Sigmoid colon (tissue), 6 donors: ENCODE measurements at regions not wholly inside any gene's neighbourhood (a gene's known extent, or its start where the extent isn't known, plus 50 kb on each side); places are given as distances from the start of the nearest gene placed in this dataset.

Experiments used
- DNase-seq: peaks from one replicate; pipeline ENCODE4 v3.0.0-alpha.2; 2019
- H3K27ac ChIP-seq, 4 donors: fragments of 200-600 bp; sonication (generic); one replicate each; pipeline ENCODE4 v1.5.1; 2016 to 2019; ENCODE audit warnings: mild to moderate bottlenecking in 1 of 4
- H3K27me3 ChIP-seq, 3 donors: fragments of 200-600 bp; sonication (generic); one replicate each; pipeline ENCODE4 v1.5.1; 2019; ENCODE audit warnings: mild to moderate bottlenecking in 1 of 3
- H3K36me3 ChIP-seq, 4 donors: fragments of 200-600 bp; sonication (generic); one replicate each; pipeline ENCODE4 v1.5.1; 2016 to 2019
- H3K4me1 ChIP-seq, 4 donors: fragments of 200-600 bp; sonication (generic); one replicate each; pipeline ENCODE4 v1.5.1; 2017 to 2019
- H3K4me3 ChIP-seq, 4 donors: fragments of 200-600 bp; sonication (generic); one replicate each; pipeline ENCODE4 v1.5.1; 2017 to 2019; ENCODE audit warnings: mild to moderate bottlenecking in 2 of 4, moderate library complexity in 1 of 4
- H3K9me3 ChIP-seq, 4 donors: fragments of 200-600 bp in 3 of 4; sonication (generic) in 3 of 4; one replicate each; pipeline versions ENCODE4 v1.5.1 to v1.6.1; 2013 to 2019
- EP300 ChIP-seq, 4 donors: sonication (generic); formaldehyde crosslinking; IDR thresholded peaks; one replicate each; pipeline ENCODE4 v1.6.1; 2017; ENCODE audit warnings: antibody characterized with exemption in 4 of 4
- POLR2A ChIP-seq, 2 donors: fragments of 450-650 bp; IDR thresholded peaks; one replicate each; pipeline ENCODE4 v1.6.1; 2016; ENCODE audit warnings: antibody characterized with exemption in 2 of 2, mild to moderate bottlenecking in 2 of 2, moderate library complexity in 2 of 2
- POLR2AphosphoS5 ChIP-seq, 4 donors: sonication (generic); formaldehyde crosslinking; IDR thresholded peaks; one replicate each; pipeline ENCODE4 v1.6.1; 2017; ENCODE audit warnings: antibody characterized with exemption in 4 of 4
- WGBS, 2 donors: extraction: QIAGEN DNeasy Blood & Tissue Kit; methylation state at CpG; one replicate each; pipeline ENCODE4 v1.1.7; 2013; 5-methylcytosine and 5-hydroxymethylcytosine counted together
- intact Hi-C: fragments of 100-400 bp; cut with DNase I; formaldehyde crosslinking; loops from one replicate; pipeline ENCODE4 v1.15.1; 2023
- TF ChIP-seq, protein P1 (sequence below), 4 experiments: fragments of 450-650 bp in 3 of 4; fragments of 200-600 bp in 1 of 4; IDR thresholded peaks; one replicate each; pipeline ENCODE4 v1.5.1; 2016 to 2019; ENCODE audit warnings: antibody characterized with exemption in 4 of 4, mild to moderate bottlenecking in 3 of 4, moderate library complexity in 2 of 4
- donor health status: healthy with polysubstance abuse.
- donor health status: healthy.

DNA sequence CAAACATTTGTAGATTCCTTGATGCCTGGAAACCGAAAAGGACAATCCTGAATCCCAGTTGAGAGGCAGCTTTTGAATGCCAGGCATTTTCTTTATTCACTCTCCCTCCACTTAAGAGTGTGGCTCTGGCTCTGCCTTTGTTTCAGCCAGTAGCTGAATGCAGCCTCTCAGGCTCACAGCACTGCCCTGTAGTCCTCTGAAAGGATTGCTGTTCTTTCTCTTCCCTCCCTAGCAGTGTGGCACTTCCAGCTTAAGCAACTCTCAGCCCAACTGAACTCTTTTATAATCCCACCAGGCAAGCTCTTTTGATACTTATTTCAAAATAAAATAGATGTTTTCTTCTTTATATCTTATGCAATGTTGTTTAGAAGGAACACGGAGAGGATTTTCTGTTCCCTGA is 415.6 kb downstream of the GJA1 start:
- Histone ChIP-seq H3K36me3 (no peaks in the 10 kb centered on the region), H3K4me1 (no peaks in the 10 kb centered on the region), H3K27ac (no peak overlapping the region), H3K4me3 (no peak overlapping the region), H3K9me3 (no peaks in the 10 kb centered on the region), H3K27me3 (no peaks in the 10 kb centered on the region)
- 74 to 75% methylated on average over 2 of the region's 2 CpGs for WGBS, 2 donors
- no peak for TF ChIP-seq POLR2A (IDR thresholded peaks at IDR 0.05)
- TF ChIP-seq, protein P1, sequence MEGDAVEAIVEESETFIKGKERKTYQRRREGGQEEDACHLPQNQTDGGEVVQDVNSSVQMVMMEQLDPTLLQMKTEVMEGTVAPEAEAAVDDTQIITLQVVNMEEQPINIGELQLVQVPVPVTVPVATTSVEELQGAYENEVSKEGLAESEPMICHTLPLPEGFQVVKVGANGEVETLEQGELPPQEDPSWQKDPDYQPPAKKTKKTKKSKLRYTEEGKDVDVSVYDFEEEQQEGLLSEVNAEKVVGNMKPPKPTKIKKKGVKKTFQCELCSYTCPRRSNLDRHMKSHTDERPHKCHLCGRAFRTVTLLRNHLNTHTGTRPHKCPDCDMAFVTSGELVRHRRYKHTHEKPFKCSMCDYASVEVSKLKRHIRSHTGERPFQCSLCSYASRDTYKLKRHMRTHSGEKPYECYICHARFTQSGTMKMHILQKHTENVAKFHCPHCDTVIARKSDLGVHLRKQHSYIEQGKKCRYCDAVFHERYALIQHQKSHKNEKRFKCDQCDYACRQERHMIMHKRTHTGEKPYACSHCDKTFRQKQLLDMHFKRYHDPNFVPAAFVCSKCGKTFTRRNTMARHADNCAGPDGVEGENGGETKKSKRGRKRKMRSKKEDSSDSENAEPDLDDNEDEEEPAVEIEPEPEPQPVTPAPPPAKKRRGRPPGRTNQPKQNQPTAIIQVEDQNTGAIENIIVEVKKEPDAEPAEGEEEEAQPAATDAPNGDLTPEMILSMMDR (IDR thresholded peaks at IDR 0.05) = no peak
- no peak for TF ChIP-seq POLR2AphosphoS5 (IDR thresholded peaks at IDR 0.05)
- TF ChIP-seq EP300 (IDR thresholded peaks at IDR 0.05) = no peak
- intact Hi-C loops = loop anchor here (5.0 kb wide), 1 partner anchor 419 kb away; no protein-coding TSS in a partner anchor
- DNase-seq = no peak

DNA sequence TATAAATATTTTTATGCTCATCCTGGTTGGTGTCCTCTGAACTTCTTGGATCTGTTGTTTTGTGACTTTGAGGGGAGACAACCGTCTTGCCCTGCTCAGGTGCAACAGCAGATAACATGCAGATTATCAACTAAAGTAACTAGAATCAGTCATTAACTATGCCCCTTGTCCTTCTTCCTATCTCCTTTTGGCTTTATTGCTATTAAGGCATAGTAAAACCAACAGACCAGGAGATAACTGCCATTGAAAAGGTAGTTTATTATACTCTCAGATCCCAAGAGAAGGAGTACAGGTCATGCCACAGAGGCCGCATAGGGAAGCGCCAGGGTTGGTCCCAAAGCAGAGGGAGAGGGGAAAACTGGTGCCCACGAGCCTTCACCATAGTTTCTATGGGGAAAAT is 418.2 kb downstream of the GJA1 start:
- intact Hi-C loops = loop anchor here (5.0 kb wide), 1 partner anchor 421 kb away; no protein-coding TSS in a partner anchor
- Histone ChIP-seq H3K4me3 (no peak overlapping the region), H3K36me3 (no peaks in the 10 kb centered on the region), H3K9me3 (no peaks in the 10 kb centered on the region), H3K27ac (no peak overlapping the region), H3K4me1 (no peaks in the 10 kb centered on the region), H3K27me3 (no peaks in the 10 kb centered on the region)
- TF ChIP-seq POLR2AphosphoS5 (IDR thresholded peaks at IDR 0.05) = no peak
- no peak for TF ChIP-seq POLR2A (IDR thresholded peaks at IDR 0.05)
- TF ChIP-seq, protein P1 (IDR thresholded peaks at IDR 0.05) = no peak
- no peak for TF ChIP-seq EP300 (IDR thresholded peaks at IDR 0.05)
- DNase-seq = no peak
- 27 to 68% methylated on average over 4 of the region's 4 CpGs for WGBS, 2 donors

DNA sequence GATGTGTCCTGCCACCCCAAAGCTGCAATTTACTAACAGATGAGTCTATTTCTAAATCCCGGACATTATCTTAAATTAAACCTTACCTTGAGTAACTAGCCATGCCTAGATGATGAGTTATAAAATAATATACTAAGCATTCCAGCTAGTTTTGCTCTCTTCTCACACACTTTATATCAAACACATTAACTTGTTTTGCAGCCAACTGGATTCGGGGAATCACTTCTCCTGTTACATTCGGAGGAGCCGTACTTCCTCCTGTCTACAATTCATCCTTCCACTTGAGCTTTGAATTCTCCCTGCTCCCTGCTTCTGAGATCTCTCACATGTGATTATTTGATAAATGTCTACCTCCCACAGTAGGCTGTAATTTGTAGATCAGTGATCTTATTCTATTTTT is 420.1 kb downstream of the GJA1 start:
- Histone ChIP-seq H3K4me3 (no peak overlapping the region), H3K27ac (no peak overlapping the region), H3K27me3 (no peaks in the 10 kb centered on the region), H3K4me1 (no peaks in the 10 kb centered on the region), H3K36me3 (no peaks in the 10 kb centered on the region), H3K9me3 (no peaks in the 10 kb centered on the region)
- intact Hi-C loops = no loop called here
- TF ChIP-seq, protein P1 (IDR thresholded peaks at IDR 0.05) = no peak
- TF ChIP-seq EP300 (IDR thresholded peaks at IDR 0.05) (no peak), POLR2AphosphoS5 (IDR thresholded peaks at IDR 0.05) (no peak), POLR2A (IDR thresholded peaks at IDR 0.05) (no peak)
- 89% methylated on average over 4 of the region's 4 CpGs for WGBS, 2 donors
- no peak for DNase-seq

DNA sequence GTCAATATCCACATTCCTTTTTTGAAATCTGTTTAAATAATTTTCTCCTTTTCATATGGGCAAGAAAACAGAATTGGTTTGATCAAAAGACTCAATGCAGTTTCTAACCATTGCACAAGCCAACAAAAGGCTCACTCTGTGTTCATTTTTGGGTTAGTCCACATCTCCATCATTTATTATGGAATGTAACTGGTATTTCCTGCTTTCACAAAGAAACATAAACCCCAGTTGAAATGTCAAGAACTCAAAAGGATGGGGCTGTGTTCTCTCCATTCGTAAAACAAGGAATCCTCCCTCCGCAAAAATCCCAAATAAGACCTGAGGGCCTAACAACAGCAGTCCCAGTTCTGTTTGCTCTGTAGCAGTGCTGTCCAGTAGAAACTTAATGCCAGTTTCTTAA is 420.9 kb downstream of the GJA1 start:
- WGBS, 2 donors = 79 to 90% methylated on average over 2 of the region's 2 CpGs
- TF ChIP-seq POLR2A (IDR thresholded peaks at IDR 0.05) = no peak
- no peak for TF ChIP-seq POLR2AphosphoS5 (IDR thresholded peaks at IDR 0.05)
- TF ChIP-seq, protein P1 (IDR thresholded peaks at IDR 0.05) = no peak
- no peak for TF ChIP-seq EP300 (IDR thresholded peaks at IDR 0.05)
- Histone ChIP-seq H3K36me3 (no peaks in the 10 kb centered on the region), H3K27ac (no peak overlapping the region), H3K4me1 (no peaks in the 10 kb centered on the region), H3K4me3 (no peak overlapping the region), H3K27me3 (no peaks in the 10 kb centered on the region), H3K9me3 (peaks cover 0 to under 1% (median 0%) of the 10 kb centered on the region in 4 donors)
- intact Hi-C loops = no loop called here
- no peak for DNase-seq

DNA sequence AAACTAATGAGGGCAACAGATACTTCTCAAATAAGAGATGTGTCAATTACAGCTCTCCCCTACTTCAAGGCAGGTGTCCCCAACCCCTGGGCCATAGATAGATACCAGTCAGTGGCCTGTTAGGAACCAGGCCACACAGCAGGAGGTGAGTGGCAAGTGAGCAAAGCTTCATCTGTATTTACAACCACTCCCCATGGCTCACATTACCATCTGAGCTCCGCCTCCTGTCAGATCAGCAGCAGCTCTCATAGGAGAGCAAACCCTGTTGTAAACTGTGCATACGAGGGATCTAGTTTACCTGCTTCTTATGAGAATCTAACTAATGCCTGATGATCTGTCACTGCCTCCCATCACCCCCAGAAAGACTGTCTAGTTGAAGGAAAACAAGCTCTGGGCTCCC is 422.1 kb downstream of the GJA1 start:
- no peaks in the 10 kb centered on the region for H3K36me3 ChIP-seq
- intact Hi-C loops = no loop called here
- DNase-seq = no peak
- 54 to 82% methylated on average over 2 of the region's 2 CpGs for WGBS, 2 donors
- H3K4me3 ChIP-seq = no peak overlapping the region
- no peaks in the 10 kb centered on the region for H3K4me1 ChIP-seq
- no peak overlapping the region for H3K27ac ChIP-seq
- TF ChIP-seq POLR2AphosphoS5 (IDR thresholded peaks at IDR 0.05) = no peak
- TF ChIP-seq, protein P1 (IDR thresholded peaks at IDR 0.05) = no peak
- TF ChIP-seq EP300 (IDR thresholded peaks at IDR 0.05) = no peak
- TF ChIP-seq POLR2A (IDR thresholded peaks at IDR 0.05) = no peak
- H3K9me3 ChIP-seq = peaks cover 0 to 3% (median 0%) of the 10 kb centered on the region in 4 donors
- H3K27me3 ChIP-seq = no peaks in the 10 kb centered on the region
